Bronchial epithelial cell (primary cell): ENCODE measurements at regions not wholly inside any gene's neighbourhood (a gene's known extent, or its start where the extent isn't known, plus 50 kb on each side); places are given as distances from the start of the nearest gene placed in this dataset.
A peak's percentile ranks its signal among the peaks of the same experiment; 100 is the strongest.

Experiments used
- DNase-seq: peaks from one replicate; pipeline ENCODE4 v3.0.0-alpha.2; 2010; ENCODE audit warnings: low read depth
- FAIRE-seq: peaks from 2 replicates; lab custom pipeline; 2011; peaks lifted over from hg19 to GRCh38; lab: Jason Lieb, UNC
- H3K27me3 ChIP-seq: 2 replicates; pipeline ENCODE4 v1.5.1; 2011; ENCODE audit warnings: low read length; ENCODE audit not compliant: control insufficient read depth, insufficient read depth
- H3K36me3 ChIP-seq: 2 replicates; pipeline ENCODE4 v1.5.1; 2011; ENCODE audit warnings: low read length; ENCODE audit not compliant: control insufficient read depth, insufficient read depth
- H3K4me3 ChIP-seq: 2 replicates; pipeline ENCODE4 v1.5.1; 2011; ENCODE audit warnings: mild to moderate bottlenecking, low read depth, low read length, control low read depth
- TF ChIP-seq, protein P1 (sequence below): IDR thresholded peaks from 2 replicates; pipeline ENCODE4 v1.5.1; 2011; ENCODE audit warnings: mild to moderate bottlenecking, moderate library complexity, low read length, control low read depth, inconsistent platforms; ENCODE audit not compliant: insufficient read depth, severe bottlenecking

DNA sequence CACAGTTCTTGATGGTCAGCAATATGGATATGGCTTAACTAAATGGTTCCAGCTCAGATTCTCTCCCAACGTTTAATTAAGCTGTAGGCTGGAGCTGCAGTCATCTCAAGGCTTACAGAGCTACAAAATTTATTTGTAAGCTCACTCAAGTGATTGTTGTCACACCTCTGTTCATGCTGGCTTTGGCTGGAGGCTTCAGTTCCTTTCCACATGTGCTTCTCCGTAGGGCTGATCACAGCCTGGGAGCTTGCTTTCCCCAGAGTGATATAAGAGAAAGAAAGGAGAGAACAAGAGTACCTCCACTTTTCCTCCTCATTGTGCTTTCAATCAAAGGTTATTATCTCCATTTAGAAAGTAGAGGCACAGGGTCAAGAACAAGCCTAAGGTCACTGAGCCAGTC is 182.7 kb upstream of the KCNN2 start:
- TF ChIP-seq, protein P1, sequence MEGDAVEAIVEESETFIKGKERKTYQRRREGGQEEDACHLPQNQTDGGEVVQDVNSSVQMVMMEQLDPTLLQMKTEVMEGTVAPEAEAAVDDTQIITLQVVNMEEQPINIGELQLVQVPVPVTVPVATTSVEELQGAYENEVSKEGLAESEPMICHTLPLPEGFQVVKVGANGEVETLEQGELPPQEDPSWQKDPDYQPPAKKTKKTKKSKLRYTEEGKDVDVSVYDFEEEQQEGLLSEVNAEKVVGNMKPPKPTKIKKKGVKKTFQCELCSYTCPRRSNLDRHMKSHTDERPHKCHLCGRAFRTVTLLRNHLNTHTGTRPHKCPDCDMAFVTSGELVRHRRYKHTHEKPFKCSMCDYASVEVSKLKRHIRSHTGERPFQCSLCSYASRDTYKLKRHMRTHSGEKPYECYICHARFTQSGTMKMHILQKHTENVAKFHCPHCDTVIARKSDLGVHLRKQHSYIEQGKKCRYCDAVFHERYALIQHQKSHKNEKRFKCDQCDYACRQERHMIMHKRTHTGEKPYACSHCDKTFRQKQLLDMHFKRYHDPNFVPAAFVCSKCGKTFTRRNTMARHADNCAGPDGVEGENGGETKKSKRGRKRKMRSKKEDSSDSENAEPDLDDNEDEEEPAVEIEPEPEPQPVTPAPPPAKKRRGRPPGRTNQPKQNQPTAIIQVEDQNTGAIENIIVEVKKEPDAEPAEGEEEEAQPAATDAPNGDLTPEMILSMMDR = no peak

DNA sequence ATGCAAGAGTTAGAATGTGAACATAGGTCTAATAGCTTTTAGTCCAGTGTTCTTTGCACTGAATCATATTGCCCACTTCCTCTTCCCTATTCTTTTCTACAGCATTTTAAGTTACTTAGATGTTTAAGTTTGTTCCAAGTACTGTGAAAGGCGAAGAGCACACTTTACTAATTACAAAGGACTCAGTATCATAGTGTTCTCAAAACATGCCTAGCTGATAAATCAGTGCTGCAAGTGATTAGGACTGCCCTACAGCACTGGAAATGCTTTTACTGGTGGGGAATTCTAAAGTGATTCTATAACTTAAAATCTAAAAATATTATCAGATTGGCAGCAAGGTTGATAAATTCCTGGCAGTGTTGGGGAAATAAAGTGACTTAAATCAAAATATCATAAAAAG is 177.9 kb upstream of the KCNN2 start:
- FAIRE-seq (no peak), DNase-seq (no peak)
- TF ChIP-seq, protein P1 = no peak

More for the DNA sequence above, 182.7 kb upstream of the KCNN2 start:
- FAIRE-seq = no peak
- H3K27me3 ChIP-seq = no peaks in the 10 kb centered on the region
- H3K36me3 ChIP-seq = no peaks in the 10 kb centered on the region
- DNase-seq = no peak
- H3K4me3 ChIP-seq = no peak overlapping the region

DNA sequence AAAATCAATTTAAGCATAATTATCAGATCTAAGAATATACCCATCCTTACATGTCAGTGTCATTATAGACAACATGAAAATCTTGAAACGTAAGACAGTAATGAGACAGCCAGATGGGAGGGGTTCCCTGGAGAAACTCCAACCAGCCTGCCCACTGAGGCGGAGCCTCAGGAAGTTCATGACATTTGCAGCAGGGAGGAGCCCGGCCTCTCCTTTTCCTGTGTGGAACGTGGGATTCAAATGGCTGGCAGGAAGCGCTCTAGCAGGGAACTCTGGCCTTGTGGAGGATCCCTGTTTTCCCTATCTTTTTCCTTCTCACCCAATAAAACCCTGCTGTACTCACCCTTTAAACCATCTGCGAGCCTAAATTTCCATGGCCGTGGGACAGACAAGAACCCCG is 176.6 kb upstream of the KCNN2 start:
- DNase-seq (no peak), FAIRE-seq (no peak)
- TF ChIP-seq, protein P1 = no peak
- H3K27me3 ChIP-seq = no peaks in the 10 kb centered on the region
- H3K4me3 ChIP-seq = no peak overlapping the region
- H3K36me3 ChIP-seq = no peaks in the 10 kb centered on the region

More for the DNA sequence above, 177.9 kb upstream of the KCNN2 start:
- H3K36me3 ChIP-seq = no peaks in the 10 kb centered on the region
- no peaks in the 10 kb centered on the region for H3K27me3 ChIP-seq
- H3K4me3 ChIP-seq = no peak overlapping the region

DNA sequence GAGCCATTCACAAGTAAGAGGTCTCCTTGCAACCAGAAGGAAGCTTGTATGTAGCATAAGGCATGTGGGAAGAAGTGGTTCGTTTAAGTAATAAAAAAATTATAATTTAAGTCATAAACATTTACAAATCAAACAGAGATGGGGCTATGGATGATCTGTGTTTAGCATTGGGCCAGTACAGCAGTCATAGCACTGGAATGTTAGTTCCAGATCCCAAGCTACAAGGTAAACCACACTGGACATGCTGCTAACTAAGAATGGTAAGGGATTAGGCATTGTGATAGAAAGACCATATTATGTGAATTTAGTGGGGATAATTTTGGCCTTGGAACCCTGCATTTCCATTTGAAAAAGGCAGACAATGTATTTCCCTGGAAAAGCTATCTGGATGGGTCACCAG is 170.4 kb upstream of the KCNN2 start:
- no peaks in the 10 kb centered on the region for H3K36me3 ChIP-seq
- H3K27me3 ChIP-seq = no peaks in the 10 kb centered on the region
- TF ChIP-seq, protein P1 = no peak
- no peak overlapping the region for H3K4me3 ChIP-seq
- FAIRE-seq (no peak), DNase-seq (no peak)

DNA sequence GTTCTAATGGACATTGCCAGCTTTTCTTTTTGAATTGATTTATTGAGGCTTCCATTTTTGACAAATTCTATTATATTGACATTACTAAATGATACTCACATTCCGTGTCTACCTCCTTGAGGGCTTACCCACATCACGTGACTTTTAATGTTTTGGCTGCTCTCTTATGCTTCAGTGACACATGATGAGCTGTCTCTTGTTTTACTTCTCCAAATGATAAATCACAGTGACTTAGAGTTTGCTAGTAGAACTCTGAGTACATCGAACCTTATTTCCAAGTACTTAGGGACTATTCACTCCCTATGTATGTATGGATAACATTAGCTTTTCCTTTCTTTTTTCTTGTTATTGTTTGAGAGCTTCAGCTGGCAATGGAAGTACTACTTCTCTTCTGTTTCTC is 169.8 kb upstream of the KCNN2 start:
- DNase-seq (peak; percentile 1), FAIRE-seq (no peak)
- H3K27me3 ChIP-seq = no peaks in the 10 kb centered on the region
- no peaks in the 10 kb centered on the region for H3K36me3 ChIP-seq
- TF ChIP-seq, protein P1 = no peak
- no peak overlapping the region for H3K4me3 ChIP-seq

DNA sequence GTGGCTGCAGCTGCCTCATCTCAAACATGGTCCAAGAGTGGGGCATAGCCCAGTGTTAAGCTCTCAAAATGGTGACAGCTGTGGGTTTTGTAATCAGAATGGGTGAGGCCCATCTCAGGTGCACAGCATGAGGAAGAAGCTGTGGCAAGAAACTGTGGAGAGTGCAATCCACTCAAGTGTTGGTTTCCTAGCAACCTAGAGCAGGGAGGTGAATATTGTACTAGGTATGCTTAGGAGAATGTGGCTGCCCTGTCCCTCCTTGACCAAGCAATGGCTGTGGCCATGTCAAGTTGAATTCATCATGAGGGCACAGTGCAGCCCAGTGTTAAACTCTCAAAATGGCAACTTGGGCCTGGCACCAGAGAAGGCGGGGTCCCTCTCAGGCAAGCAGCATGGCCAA is 160.5 kb upstream of the KCNN2 start:
- no peaks in the 10 kb centered on the region for H3K27me3 ChIP-seq
- H3K4me3 ChIP-seq = no peak overlapping the region
- TF ChIP-seq, protein P1 = no peak
- H3K36me3 ChIP-seq = no peaks in the 10 kb centered on the region
- DNase-seq (no peak), FAIRE-seq (no peak)
